T-helper 2 cell (primary cell): ENCODE measurements at regions not wholly inside any gene's neighbourhood (a gene's known extent, or its start where the extent isn't known, plus 50 kb on each side); places are given as distances from the start of the nearest gene placed in this dataset.
"Not testable (repeated sequence)": the region's sequence is repeated elsewhere in the genome, so short reads cannot be mapped to it uniquely, and the experiment has no call there.

ENCODE experiments used
- DNase-seq, 5 experiments: peaks; one replicate each; pipeline versions ENCODE4 v3.0.0 to v3.0.0-alpha.2; 2012 to 2022

- DNase-seq: no peak
Observed at GRCh38 chr10:105598207-105598606, 957.1 kb downstream of the SORCS3 start.

- DNase-seq: no peak
Observed at GRCh38 chr10:105597312-105597711, 956.2 kb downstream of the SORCS3 start.

GRCh38 chr10:105596749-105597148 is 955.7 kb downstream of the SORCS3 start:
- DNase-seq: no peak

- no peak for DNase-seq
Observed at GRCh38 chr10:105594296-105594695, 953.2 kb downstream of the SORCS3 start.

GRCh38 chr10:105592468-105592867 is 951.4 kb downstream of the SORCS3 start:
- DNase-seq: no peak

- peak in 1 of 5 experiments; percentile 8 for DNase-seq
Observed at GRCh38 chr10:105586451-105587098, 945.5 kb downstream of the SORCS3 start.

GRCh38 chr10:105585753-105586152 is 944.7 kb downstream of the SORCS3 start:
- no peak for DNase-seq

- no peak for DNase-seq
Observed at GRCh38 chr10:105585171-105585570, 944.1 kb downstream of the SORCS3 start.

- DNase-seq: no peak
Observed at GRCh38 chr10:105579112-105579511, 938.0 kb downstream of the SORCS3 start.

- DNase-seq: no peak
Observed at GRCh38 chr10:105577865-105578607, 936.9 kb downstream of the SORCS3 start.

- DNase-seq: no peak
Observed at GRCh38 chr10:105559333-105560097, 918.4 kb downstream of the SORCS3 start.

GRCh38 chr10:105550453-105550852 is 909.4 kb downstream of the SORCS3 start:
- DNase-seq: not testable (repeated sequence)

GRCh38 chr10:105549731-105550130 is 908.6 kb downstream of the SORCS3 start:
- no peak for DNase-seq

GRCh38 chr10:105545101-105545500 is 904.0 kb downstream of the SORCS3 start:
- DNase-seq: no peak

GRCh38 chr10:105540381-105540780 is 899.3 kb downstream of the SORCS3 start:
- no peak for DNase-seq

- DNase-seq: no peak
Observed at GRCh38 chr10:105538874-105539273, 897.8 kb downstream of the SORCS3 start.

GRCh38 chr10:105535478-105535877 is 894.4 kb downstream of the SORCS3 start:
- no peak for DNase-seq

GRCh38 chr10:105534086-105534485 is 893.0 kb downstream of the SORCS3 start:
- DNase-seq: no peak

GRCh38 chr10:105516511-105516910 is 875.4 kb downstream of the SORCS3 start:
- DNase-seq: no peak

GRCh38 chr10:105514106-105514505 is 873.0 kb downstream of the SORCS3 start:
- DNase-seq: no peak

- no peak for DNase-seq
Observed at GRCh38 chr10:105509517-105509916, 868.4 kb downstream of the SORCS3 start.

- no peak for DNase-seq
Observed at GRCh38 chr10:105506262-105506661, 865.2 kb downstream of the SORCS3 start.

GRCh38 chr10:105503714-105504113 is 862.6 kb downstream of the SORCS3 start:
- no peak for DNase-seq

- no peak for DNase-seq
Observed at GRCh38 chr10:105502058-105502457, 861.0 kb downstream of the SORCS3 start.
